ENCODE measurements at regions not wholly inside any gene's neighbourhood (a gene's known extent, or its start where the extent isn't known, plus 50 kb on each side); places are given as distances from the start of the nearest gene placed in this dataset.

DNA sequence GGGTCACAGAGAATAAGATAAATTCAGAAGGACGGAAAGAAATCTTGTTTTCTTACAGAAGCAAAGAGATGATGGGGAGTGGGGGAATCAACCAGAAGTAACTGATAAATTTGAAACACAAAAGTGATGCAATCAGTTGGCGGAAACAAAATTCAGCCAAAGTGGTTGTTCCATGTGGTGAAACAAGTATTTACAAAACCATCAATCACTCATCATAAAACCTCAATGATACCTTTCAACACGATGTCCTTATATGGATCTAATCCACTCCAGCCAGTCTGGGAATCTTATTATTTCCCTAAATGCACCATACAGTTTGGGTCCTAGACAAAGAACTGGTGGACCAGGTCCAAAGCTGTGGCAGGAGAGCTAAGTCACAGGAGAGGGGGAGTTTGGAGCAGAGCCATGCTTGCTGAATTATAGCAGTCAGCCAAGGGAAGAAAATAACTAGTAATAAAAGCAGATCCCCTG lies 303.8 kb upstream of the LRRC7 start:
- Histone ChIP-seq H3K4me3 (no peak overlapping the region), H3K4me1 (peaks cover 0 to 6% (median 3%) of the 10 kb centered on the region in 4 donors), H3K27me3 (no peaks in the 10 kb centered on the region), H3K27ac (no peak overlapping the region), H3K9me3 (no peaks in the 10 kb centered on the region), H3K36me3 (no peaks in the 10 kb centered on the region)
- TF ChIP-seq, protein P1, sequence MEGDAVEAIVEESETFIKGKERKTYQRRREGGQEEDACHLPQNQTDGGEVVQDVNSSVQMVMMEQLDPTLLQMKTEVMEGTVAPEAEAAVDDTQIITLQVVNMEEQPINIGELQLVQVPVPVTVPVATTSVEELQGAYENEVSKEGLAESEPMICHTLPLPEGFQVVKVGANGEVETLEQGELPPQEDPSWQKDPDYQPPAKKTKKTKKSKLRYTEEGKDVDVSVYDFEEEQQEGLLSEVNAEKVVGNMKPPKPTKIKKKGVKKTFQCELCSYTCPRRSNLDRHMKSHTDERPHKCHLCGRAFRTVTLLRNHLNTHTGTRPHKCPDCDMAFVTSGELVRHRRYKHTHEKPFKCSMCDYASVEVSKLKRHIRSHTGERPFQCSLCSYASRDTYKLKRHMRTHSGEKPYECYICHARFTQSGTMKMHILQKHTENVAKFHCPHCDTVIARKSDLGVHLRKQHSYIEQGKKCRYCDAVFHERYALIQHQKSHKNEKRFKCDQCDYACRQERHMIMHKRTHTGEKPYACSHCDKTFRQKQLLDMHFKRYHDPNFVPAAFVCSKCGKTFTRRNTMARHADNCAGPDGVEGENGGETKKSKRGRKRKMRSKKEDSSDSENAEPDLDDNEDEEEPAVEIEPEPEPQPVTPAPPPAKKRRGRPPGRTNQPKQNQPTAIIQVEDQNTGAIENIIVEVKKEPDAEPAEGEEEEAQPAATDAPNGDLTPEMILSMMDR (IDR thresholded peaks at IDR 0.05), result no peak
- peak in 1 of 2 donors; percentile 19 for TF ChIP-seq EP300 (IDR thresholded peaks at IDR 0.05)
- 39 to 46% methylated on average over 3 of the region's 3 CpGs for WGBS, 2 donors
- DNase-seq (ENCODE audit: low spot score in 2 of 2), result no peak

DNA sequence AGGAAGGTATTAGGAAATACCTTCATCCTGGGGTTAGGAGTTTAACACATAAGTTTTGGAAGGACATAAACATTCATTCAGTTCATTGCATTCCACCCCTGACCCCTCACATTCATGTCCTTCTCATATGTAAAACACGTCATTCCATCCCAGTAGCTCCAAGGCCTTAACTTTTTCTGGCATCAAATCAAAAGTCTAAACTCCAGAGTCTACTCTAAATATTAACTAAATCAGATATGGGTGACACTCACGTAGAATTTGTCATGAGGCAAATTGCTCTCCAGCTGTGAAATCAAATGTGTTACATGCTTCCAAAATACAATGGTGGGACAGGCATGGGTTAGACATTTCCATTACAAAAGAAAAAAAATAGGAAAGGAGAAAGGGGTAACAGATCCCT lies 298.2 kb upstream of the LRRC7 start:
- Histone ChIP-seq H3K27ac (no peak overlapping the region), H3K27me3 (no peaks in the 10 kb centered on the region), H3K9me3 (no peaks in the 10 kb centered on the region), H3K4me1 (peaks cover 0 to 4% (median under 1%) of the 10 kb centered on the region in 4 donors), H3K4me3 (no peak overlapping the region), H3K36me3 (no peaks in the 10 kb centered on the region)
- no peak for DNase-seq (ENCODE audit: low spot score in 2 of 2)
- TF ChIP-seq POLR2A (IDR thresholded peaks at IDR 0.05) (no peak), EP300 (IDR thresholded peaks at IDR 0.05) (no peak)
- TF ChIP-seq, protein P1 (IDR thresholded peaks at IDR 0.05), result no peak
- WGBS, 2 donors, result 71 to 86% methylated on average over 2 of the region's 2 CpGs

DNA sequence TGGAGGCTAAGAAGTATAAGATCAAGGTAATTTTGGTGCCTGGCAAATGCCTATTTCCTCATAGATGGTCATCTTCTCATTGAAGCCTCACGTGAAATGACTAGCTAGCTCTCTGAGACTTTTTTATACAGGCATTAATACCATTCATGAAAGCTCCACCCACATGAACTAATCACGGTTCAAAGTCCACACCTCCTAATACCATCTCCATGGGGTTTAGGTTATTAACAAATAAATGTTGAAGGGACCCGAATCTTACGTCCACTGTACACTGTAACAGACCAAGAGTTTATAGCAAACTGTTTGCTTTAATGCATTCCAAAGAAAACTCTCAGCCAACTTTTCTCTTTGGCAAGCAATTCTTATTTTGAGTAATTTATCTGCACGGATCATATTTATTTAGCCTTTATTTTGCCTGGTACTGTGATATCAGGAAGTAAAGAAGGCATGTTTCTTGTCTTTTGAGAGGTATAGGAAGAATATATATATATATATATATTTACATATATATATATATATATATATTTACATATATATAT lies 296.1 kb upstream of the LRRC7 start:
- TF ChIP-seq EP300 (IDR thresholded peaks at IDR 0.05) (no peak), POLR2A (IDR thresholded peaks at IDR 0.05) (no peak)
- TF ChIP-seq, protein P1 (IDR thresholded peaks at IDR 0.05), result no peak
- Histone ChIP-seq H3K27ac (no peak overlapping the region), H3K4me3 (no peak overlapping the region), H3K4me1 (peaks cover 0 to 4% (median 0%) of the 10 kb centered on the region in 4 donors), H3K36me3 (no peaks in the 10 kb centered on the region), H3K9me3 (no peaks in the 10 kb centered on the region), H3K27me3 (no peaks in the 10 kb centered on the region)
- DNase-seq (ENCODE audit: low spot score in 2 of 2), result no peak
- 42 to 49% methylated on average over 5 of the region's 5 CpGs for WGBS, 2 donors

DNA sequence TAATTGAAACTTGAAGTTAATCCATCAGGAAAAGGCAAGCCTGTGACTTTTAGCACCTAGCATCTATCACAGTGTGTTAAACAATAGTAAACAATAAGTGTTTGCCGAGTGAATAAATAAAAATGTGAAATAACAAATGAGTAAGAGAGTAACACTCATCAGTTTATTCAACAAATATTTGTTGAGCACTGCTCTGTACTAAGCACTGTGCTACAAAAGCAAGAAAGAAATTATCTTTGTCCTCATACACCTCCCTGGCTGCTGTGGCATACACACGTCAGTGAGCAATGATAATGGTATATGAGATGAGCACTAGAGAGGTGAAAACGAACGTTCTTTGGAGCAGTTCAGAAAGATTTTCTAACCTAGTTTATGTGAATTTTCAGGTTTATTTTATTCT lies 295.0 kb upstream of the LRRC7 start:
- TF ChIP-seq EP300 (IDR thresholded peaks at IDR 0.05) (no peak), POLR2A (IDR thresholded peaks at IDR 0.05) (no peak)
- TF ChIP-seq, protein P1 (IDR thresholded peaks at IDR 0.05), result no peak
- no peak for DNase-seq (ENCODE audit: low spot score in 2 of 2)
- peaks cover 0 to 4% (median 0%) of the 10 kb centered on the region in 4 donors for H3K4me1 ChIP-seq
- H3K9me3 ChIP-seq, result no peaks in the 10 kb centered on the region
- H3K27ac ChIP-seq, result no peak overlapping the region
- 91 to 94% methylated on average over 4 of the region's 4 CpGs for WGBS, 2 donors
- H3K4me3 ChIP-seq, result no peak overlapping the region
- no peaks in the 10 kb centered on the region for H3K36me3 ChIP-seq
- no peaks in the 10 kb centered on the region for H3K27me3 ChIP-seq

DNA sequence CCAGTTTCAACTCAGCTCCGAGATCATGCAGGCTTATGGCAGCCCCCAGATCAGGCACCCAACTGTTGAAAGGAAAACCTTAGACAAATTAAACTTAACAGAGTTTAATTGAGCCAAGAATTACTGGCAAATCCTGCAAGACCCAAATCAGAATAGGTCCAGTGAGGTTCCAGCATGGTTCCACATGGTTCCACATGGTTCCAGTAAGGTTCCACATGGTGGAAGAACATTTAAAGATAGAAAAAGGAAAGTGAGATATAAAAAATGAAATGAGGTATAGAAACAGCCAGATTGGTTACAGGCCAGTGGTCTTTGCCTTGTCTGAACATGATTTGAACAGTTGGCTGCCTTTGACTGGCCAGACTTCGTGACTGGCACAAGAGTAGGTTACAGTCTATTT lies 288.8 kb upstream of the LRRC7 start:
- 90 to 91% methylated on average over 2 of the region's 2 CpGs for WGBS, 2 donors
- Histone ChIP-seq H3K4me1 (no peaks in the 10 kb centered on the region), H3K4me3 (no peak overlapping the region), H3K27me3 (no peaks in the 10 kb centered on the region), H3K27ac (no peak overlapping the region), H3K9me3 (no peaks in the 10 kb centered on the region), H3K36me3 (no peaks in the 10 kb centered on the region)
- TF ChIP-seq, protein P1 (IDR thresholded peaks at IDR 0.05), result no peak
- TF ChIP-seq EP300 (IDR thresholded peaks at IDR 0.05) (no peak), POLR2A (IDR thresholded peaks at IDR 0.05) (no peak)
- no peak for DNase-seq (ENCODE audit: low spot score in 2 of 2)
